ACHN (cell line): ENCODE measurements at regions not wholly inside any gene's neighbourhood (a gene's known extent, or its start where the extent isn't known, plus 50 kb on each side); places are given as distances from the start of the nearest gene placed in this dataset.

Source experiments
- DNase-seq: peaks from one replicate; pipeline ENCODE4 v3.0.0-alpha.2; 2015
- in situ Hi-C: cut with HindIII; loops from 2 replicates; pipeline ENCODE4 v1.10.0; 2017; ENCODE audit warnings: low sequenced_read_pairs, low pct_ligation_motif_present, low pct_unique_long_range_greater_than_20kb

- DNase-seq = no peak
- in situ Hi-C loops = no loop called here
Observed at GRCh38 chr12:75786070-75786469, 245.5 kb downstream of the PHLDA1 start.

DNA sequence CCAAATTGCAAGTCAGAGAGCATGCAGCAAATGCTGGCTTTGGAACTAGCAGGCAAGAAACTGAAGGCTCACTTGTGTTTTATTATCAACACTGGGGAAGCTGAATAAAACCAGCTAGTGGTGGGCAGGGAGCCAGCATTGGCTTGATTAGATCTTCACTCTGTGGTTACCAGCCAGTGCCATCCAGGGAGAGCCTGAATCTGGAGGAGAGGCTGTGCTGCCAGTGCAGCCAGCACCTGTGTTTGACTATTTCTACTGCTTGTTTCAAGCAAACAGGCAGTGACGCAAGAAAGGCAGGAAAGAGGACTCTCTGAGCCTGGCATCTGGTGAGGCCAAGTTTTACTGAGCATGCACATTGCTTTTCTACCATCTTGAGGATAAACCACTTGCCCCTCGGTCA, 247.0 kb downstream of the PHLDA1 start:
- no peak for DNase-seq
- in situ Hi-C loops = no loop called here

GRCh38 chr12:75783093-75783877, 248.3 kb downstream of the PHLDA1 start:
- no peak for DNase-seq
- in situ Hi-C loops = no loop called here

- DNase-seq = no peak
- in situ Hi-C loops = no loop called here
Observed at GRCh38 chr12:75782069-75782581, 249.5 kb downstream of the PHLDA1 start.

DNA sequence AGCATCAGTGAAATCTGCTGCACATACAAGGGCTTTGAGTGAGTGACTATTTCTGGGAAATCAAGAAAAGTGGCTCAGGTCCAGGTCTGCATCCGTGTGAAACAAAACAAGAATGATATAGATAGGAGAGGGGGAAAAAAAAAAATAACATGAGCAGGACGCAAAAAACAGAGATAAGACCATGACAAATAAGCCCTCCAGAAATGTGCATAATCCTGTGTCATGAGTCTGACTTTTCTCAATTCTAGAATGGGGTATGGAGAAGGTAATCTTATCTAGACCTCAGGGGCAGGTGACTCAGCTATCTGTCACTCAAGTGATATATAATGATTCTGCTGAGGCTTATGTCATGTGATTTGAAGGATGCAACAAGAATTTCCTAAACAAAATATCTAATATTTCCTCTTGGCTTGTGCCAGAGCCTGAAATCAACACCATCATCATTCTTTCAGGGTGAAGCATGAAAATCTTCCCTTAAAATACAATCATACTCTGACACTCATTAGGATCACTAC, 250.0 kb downstream of the PHLDA1 start:
- in situ Hi-C loops = no loop called here
- DNase-seq = no peak

GRCh38 chr12:75779891-75780496, 251.6 kb downstream of the PHLDA1 start:
- in situ Hi-C loops = no loop called here
- no peak for DNase-seq

DNA sequence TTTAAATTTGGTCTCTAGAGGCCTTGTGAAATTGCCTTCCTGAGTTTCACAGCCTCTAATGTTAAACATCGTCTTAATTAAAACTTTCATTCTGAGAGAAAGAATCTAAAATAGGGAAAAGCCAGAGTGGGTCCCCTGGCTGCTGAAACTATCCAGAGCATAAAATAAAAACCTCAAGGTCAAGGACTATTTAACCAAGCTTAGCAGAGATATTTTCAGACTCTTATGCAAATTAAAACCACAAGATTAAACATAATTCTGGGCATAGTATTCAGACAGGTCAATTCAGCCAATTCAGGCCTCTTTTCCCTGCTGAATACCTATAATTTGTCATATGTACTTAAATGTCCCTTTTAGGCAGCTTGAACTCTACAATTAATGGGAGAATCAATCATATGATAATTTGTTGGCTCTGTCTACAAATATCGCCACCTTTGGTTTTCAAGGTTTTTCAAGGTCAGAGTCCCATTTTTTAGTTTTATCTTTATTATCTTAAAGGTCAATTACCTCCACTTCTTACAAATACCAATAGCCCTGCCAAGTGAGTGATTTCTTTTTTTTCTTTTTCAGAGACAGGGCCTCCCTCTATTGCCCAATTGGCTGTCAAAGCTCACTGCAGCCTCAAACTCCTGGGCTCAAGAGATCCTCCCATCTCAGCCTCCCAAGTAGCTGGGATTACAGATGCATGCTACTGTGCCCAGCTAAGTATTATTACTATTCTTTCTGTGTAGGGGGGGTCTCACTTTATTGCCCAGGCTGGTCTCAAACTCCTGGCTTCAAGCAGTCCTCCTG, 257.1 kb downstream of the PHLDA1 start:
- no peak for DNase-seq

GRCh38 chr12:75773377-75773776, 258.2 kb downstream of the PHLDA1 start:
- in situ Hi-C loops = no loop called here
- DNase-seq = no peak

More for the DNA sequence above, 257.1 kb downstream of the PHLDA1 start:
- in situ Hi-C loops = no loop called here

DNA sequence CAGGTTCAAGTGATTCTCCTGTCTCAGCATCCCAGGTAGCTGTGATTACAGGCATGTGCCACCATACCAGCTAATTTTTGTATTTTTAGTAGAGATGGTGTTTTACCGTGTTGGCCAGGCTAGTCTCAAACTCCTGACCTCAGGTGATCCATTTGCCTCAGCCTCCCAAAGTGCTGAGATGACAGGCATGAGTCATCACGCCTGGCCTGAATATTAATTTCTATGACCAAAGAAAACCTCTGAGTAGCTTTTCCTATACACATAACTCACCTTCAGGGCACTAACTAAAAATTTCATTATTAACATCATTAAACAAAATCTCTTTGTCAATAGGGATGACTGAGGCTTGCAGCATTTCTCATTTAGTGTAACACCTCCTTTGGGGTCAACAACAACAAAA, 259.6 kb upstream of the KRR1 start:
- in situ Hi-C loops = no loop called here
- DNase-seq = no peak

DNA sequence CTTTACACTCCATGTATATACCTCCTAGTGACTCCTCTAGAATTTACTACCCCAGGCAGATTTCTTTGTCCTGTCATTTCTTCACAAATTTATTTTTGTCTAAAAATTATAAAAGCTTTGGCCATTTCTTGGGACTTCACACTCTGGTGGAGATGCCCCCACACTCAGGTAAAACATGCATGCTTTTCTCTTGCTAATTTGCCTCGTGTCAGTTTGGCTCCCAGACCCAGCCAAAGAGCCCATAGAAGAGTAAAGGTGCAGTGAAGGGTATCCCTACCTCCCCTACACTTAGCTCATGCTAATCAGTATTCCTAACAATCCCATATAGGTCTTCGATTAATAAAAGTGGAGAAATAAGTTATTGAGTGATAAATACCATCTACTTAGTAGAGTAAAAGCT, 256.5 kb upstream of the KRR1 start:
- DNase-seq = no peak
- in situ Hi-C loops = no loop called here

DNA sequence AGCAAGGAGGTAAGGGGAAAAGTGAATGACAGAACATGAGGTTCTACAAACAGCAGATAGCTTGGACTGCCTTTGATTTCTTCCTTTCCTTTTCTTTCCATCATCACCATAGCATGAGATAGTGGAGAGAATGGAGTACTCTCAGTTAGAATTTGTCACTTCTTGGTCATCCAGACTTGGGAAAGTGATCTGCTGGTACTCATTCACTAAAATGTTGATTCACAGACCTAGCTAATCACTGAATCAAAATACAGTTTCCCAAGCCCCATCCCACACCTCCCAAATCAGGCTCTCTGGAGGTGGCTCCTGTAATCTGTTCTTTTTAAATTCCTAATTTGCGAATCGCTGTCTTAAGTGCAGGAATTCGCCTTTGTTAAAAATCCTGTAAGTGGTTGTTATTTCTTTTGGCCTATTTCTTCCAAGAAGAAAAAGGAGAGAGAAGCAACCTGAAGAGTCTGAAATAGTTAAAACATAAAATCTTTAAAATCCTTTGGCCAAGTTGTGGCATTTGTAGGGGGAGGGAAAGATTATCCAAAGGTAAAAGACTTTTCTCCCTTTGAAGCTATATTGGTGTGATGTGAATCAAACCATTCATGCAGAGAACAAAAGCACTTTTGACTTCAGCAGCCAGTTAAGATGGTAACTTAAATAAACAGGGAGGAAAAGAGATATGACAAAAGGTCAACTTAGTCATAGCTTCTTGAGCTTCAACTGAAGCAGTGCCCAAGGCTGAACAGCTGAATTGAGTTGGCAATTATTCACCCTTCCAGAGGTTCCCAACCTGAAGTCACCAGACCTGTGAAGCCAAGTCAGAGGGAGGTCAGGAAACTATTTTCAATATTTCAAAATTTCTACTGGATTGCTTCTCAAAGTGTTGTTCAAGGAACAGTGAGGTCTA, 255.1 kb upstream of the KRR1 start:
- in situ Hi-C loops = no loop called here
- peak; percentile 75 for DNase-seq

GRCh38 chr12:75765170-75766059, 254.0 kb upstream of the KRR1 start:
- no peak for DNase-seq
- in situ Hi-C loops = no loop called here

GRCh38 chr12:75764091-75764841, 252.9 kb upstream of the KRR1 start:
- in situ Hi-C loops = no loop called here
- no peak for DNase-seq

GRCh38 chr12:75760573-75761294, 249.3 kb upstream of the KRR1 start:
- no peak for DNase-seq
- in situ Hi-C loops = no loop called here

DNA sequence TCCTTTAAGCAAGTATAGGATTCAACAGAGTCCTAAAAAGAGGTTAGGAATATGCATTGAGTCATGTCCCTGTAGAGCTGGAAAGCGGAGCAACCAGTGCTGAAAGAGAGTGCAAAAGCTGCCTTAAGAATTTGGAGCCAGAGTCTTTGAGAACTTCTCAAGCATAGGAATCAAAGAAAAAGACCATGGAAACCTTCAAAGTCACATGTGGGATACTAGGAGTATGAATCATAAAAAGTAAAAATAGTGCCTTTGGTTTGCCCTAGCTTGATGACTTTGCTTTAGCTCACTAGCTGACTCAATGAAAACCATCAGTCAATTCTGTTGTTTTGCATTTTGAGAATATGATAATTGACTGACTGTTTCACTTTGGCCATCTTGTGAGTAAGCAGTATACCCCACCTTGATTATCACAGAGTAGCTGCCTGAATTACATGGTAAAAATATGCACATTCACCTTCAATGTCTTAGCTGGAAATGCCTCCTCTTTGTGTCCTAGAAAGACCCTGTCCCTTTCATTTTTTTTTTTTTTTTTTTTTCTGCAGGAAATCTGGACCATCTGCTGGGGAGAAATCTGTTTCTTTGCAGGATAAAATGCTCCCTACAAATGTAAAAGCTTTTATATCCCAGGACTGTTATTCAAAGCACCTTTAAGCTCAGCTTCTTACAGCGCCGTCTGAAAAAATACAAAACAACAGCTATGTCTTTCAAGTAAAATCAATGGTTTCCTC, 248.6 kb upstream of the KRR1 start:
- in situ Hi-C loops = no loop called here
- peak; percentile 35 for DNase-seq
